Right atrium auricular region (tissue), 2 donors: ENCODE measurements at regions not wholly inside any gene's neighbourhood (a gene's known extent, or its start where the extent isn't known, plus 50 kb on each side); places are given as distances from the start of the nearest gene placed in this dataset.

Source experiments
- DNase-seq: peaks from one replicate; pipeline ENCODE4 v3.0.0-alpha.2; 2019; ENCODE audit warnings: low spot score
- H3K27ac ChIP-seq, 2 donors: fragments of 200-600 bp; sonication (generic); 1 replicate in 1 of 2; 2 replicates in 1 of 2; pipeline ENCODE4 v1.5.1; 2016 to 2019
- H3K27me3 ChIP-seq, 2 donors: fragments of 200-600 bp; sonication (generic); one replicate each; pipeline versions ENCODE4 v1.5.1 to v1.6.0; 2017 to 2019
- H3K36me3 ChIP-seq: fragments of 200-600 bp; sonication (generic); one replicate; pipeline ENCODE4 v1.5.1; 2016
- H3K4me1 ChIP-seq, 2 donors: fragments of 200-600 bp; sonication (generic); one replicate each; pipeline versions ENCODE4 v1.5.1 to v1.6.0; 2017 to 2019
- H3K4me3 ChIP-seq, 2 donors: fragments of 200-600 bp; sonication (generic); 1 replicate in 1 of 2; 2 replicates in 1 of 2; pipeline ENCODE4 v1.5.1; 2017 to 2019; ENCODE audit warnings: mild to moderate bottlenecking in 1 of 2, moderate library complexity in 1 of 2
- H3K9me3 ChIP-seq, 2 donors: fragments of 200-600 bp; sonication (generic); one replicate each; pipeline ENCODE4 v1.5.1; 2019
- CTCF ChIP-seq, 2 donors: fragments of 200-600 bp; sonication (generic); IDR thresholded peaks; one replicate each; pipeline ENCODE4 v1.5.1; 2019; ENCODE audit warnings: antibody characterized with exemption in 2 of 2

GRCh38 chr13:70895599-70895998 lies 787.3 kb upstream of the KLHL1 start:
- H3K36me3 ChIP-seq: no peaks in the 10 kb centered on the region
- no peaks in the 10 kb centered on the region for H3K9me3 ChIP-seq
- no peak for TF ChIP-seq CTCF (IDR thresholded peaks at IDR 0.05)
- H3K27me3 ChIP-seq: no peaks in the 10 kb centered on the region
- no peak overlapping the region for H3K27ac ChIP-seq
- H3K4me1 ChIP-seq: no peaks in the 10 kb centered on the region
- no peak for DNase-seq
- H3K4me3 ChIP-seq: no peak overlapping the region

- no peaks in the 10 kb centered on the region for H3K4me1 ChIP-seq
- no peak overlapping the region for H3K27ac ChIP-seq
- TF ChIP-seq CTCF (IDR thresholded peaks at IDR 0.05): no peak
- DNase-seq: no peak
- no peaks in the 10 kb centered on the region for H3K36me3 ChIP-seq
- no peak overlapping the region for H3K4me3 ChIP-seq
- no peaks in the 10 kb centered on the region for H3K9me3 ChIP-seq
- no peaks in the 10 kb centered on the region for H3K27me3 ChIP-seq
Measured at GRCh38 chr13:70894258-70894657, 786.0 kb upstream of the KLHL1 start.

GRCh38 chr13:70893832-70894231 lies 785.6 kb upstream of the KLHL1 start:
- H3K36me3 ChIP-seq: no peaks in the 10 kb centered on the region
- H3K27ac ChIP-seq: no peak overlapping the region
- no peak for DNase-seq
- H3K27me3 ChIP-seq: no peaks in the 10 kb centered on the region
- no peaks in the 10 kb centered on the region for H3K9me3 ChIP-seq
- H3K4me3 ChIP-seq: no peak overlapping the region
- no peak for TF ChIP-seq CTCF (IDR thresholded peaks at IDR 0.05)
- no peaks in the 10 kb centered on the region for H3K4me1 ChIP-seq

GRCh38 chr13:70890289-70890688 lies 782.0 kb upstream of the KLHL1 start:
- Histone ChIP-seq H3K36me3 (no peaks in the 10 kb centered on the region), H3K27me3 (no peaks in the 10 kb centered on the region), H3K27ac (no peak overlapping the region), H3K4me3 (no peak overlapping the region), H3K9me3 (no peaks in the 10 kb centered on the region), H3K4me1 (no peaks in the 10 kb centered on the region)
- no peak for TF ChIP-seq CTCF (IDR thresholded peaks at IDR 0.05)
- no peak for DNase-seq

GRCh38 chr13:70889163-70889562 lies 780.9 kb upstream of the KLHL1 start:
- no peak for DNase-seq
- no peak for TF ChIP-seq CTCF (IDR thresholded peaks at IDR 0.05)
- Histone ChIP-seq H3K27ac (no peak overlapping the region), H3K4me1 (no peaks in the 10 kb centered on the region), H3K27me3 (no peaks in the 10 kb centered on the region), H3K4me3 (no peak overlapping the region), H3K9me3 (peaks cover 0 to 4% of the 10 kb centered on the region in 2 donors), H3K36me3 (no peaks in the 10 kb centered on the region)

GRCh38 chr13:70884196-70884595 lies 775.9 kb upstream of the KLHL1 start:
- H3K4me3 ChIP-seq: no peak overlapping the region
- H3K4me1 ChIP-seq: no peaks in the 10 kb centered on the region
- no peak for TF ChIP-seq CTCF (IDR thresholded peaks at IDR 0.05)
- no peak overlapping the region for H3K27ac ChIP-seq
- DNase-seq: no peak
- H3K9me3 ChIP-seq: peaks cover 0 to 4% of the 10 kb centered on the region in 2 donors
- H3K36me3 ChIP-seq: no peaks in the 10 kb centered on the region
- no peaks in the 10 kb centered on the region for H3K27me3 ChIP-seq
